Esophagus squamous epithelium (tissue), 4 donors: ENCODE measurements at regions not wholly inside any gene's neighbourhood (a gene's known extent, or its start where the extent isn't known, plus 50 kb on each side); places are given as distances from the start of the nearest gene placed in this dataset.

Experiments
- POLR2A ChIP-seq, 4 donors: fragments of 450-650 bp; IDR thresholded peaks; one replicate each; pipeline ENCODE4 v1.6.1; 2017; ENCODE audit warnings: antibody characterized with exemption in 4 of 4, mild to moderate bottlenecking in 4 of 4, moderate library complexity in 3 of 4
- TF ChIP-seq, protein P1 (sequence below), 6 experiments: fragments of 450-650 bp in 4 of 6; fragments of 200-600 bp in 2 of 6; sonication (generic) in 2 of 6; IDR thresholded peaks; one replicate each; pipeline ENCODE4 v1.5.1; 2016 to 2019; ENCODE audit warnings: antibody characterized with exemption in 6 of 6, mild to moderate bottlenecking in 4 of 6, moderate library complexity in 4 of 6

DNA sequence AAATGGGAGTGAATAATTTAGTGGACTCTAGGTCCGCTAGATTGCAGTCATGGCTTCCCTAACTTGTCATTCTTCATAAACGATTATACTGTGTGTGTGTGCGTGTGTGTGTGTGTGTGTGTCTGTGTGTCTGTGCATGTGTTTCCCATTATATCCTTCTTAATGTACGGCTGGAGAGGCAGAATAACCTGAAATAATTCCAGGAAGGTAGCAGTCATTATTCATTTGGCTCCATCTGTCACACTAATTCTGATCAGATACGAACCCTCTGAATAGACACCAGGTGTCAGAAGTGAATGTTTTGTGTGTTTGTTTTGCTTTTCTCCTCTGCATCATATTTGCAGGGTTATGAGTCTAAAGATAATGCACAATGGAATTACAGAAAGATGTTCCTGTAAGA is 372.9 kb downstream of the DOK5 start:
- TF ChIP-seq POLR2A (IDR thresholded peaks at IDR 0.05) = no peak
- TF ChIP-seq, protein P1, sequence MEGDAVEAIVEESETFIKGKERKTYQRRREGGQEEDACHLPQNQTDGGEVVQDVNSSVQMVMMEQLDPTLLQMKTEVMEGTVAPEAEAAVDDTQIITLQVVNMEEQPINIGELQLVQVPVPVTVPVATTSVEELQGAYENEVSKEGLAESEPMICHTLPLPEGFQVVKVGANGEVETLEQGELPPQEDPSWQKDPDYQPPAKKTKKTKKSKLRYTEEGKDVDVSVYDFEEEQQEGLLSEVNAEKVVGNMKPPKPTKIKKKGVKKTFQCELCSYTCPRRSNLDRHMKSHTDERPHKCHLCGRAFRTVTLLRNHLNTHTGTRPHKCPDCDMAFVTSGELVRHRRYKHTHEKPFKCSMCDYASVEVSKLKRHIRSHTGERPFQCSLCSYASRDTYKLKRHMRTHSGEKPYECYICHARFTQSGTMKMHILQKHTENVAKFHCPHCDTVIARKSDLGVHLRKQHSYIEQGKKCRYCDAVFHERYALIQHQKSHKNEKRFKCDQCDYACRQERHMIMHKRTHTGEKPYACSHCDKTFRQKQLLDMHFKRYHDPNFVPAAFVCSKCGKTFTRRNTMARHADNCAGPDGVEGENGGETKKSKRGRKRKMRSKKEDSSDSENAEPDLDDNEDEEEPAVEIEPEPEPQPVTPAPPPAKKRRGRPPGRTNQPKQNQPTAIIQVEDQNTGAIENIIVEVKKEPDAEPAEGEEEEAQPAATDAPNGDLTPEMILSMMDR (IDR thresholded peaks at IDR 0.05) = no peak
